ENCODE measurements at regions not wholly inside any gene's neighbourhood (a gene's known extent, or its start where the extent isn't known, plus 50 kb on each side); places are given as distances from the start of the nearest gene placed in this dataset.

- DNase-seq (no peak), ATAC-seq (no peak)
- intact Hi-C loops (cut with micrococcal nuclease), result no loop called here
- Mint-ChIP-seq H3K4me1 (ENCODE audit: low read depth) (no peaks in the 10 kb centered on the region), H3K27me3 (peaks cover 17% of the 10 kb centered on the region), H3K36me3 (ENCODE audit: low read depth) (no peaks in the 10 kb centered on the region), H3K4me3 (no peak overlapping the region), H3K27ac (no peak overlapping the region), H3K9me3 (no peaks in the 10 kb centered on the region)
- POLR2A ChIA-PET, result no interaction called here
- CTCF ChIA-PET, result no interaction called here
- TF ChIP-seq CTCF (IDR thresholded peaks at IDR 0.05), result no peak
Observed at GRCh38 chr1:38191461-38191860, 144.9 kb upstream of the POU3F1 start.

GRCh38 chr1:38190983-38191382 lies 144.4 kb upstream of the POU3F1 start:
- ChIA-PET CTCF (no interaction called here), POLR2A (no interaction called here)
- intact Hi-C loops (cut with micrococcal nuclease), result no loop called here
- no peak overlapping the region for H3K27ac Mint-ChIP-seq
- H3K4me3 Mint-ChIP-seq, result no peak overlapping the region
- H3K9me3 Mint-ChIP-seq, result no peaks in the 10 kb centered on the region
- no peaks in the 10 kb centered on the region for H3K4me1 Mint-ChIP-seq (ENCODE audit: low read depth)
- ATAC-seq, result no peak
- no peak for TF ChIP-seq CTCF (IDR thresholded peaks at IDR 0.05)
- DNase-seq, result no peak
- H3K27me3 Mint-ChIP-seq, result peaks cover 17% of the 10 kb centered on the region
- H3K36me3 Mint-ChIP-seq (ENCODE audit: low read depth), result no peaks in the 10 kb centered on the region

DNA sequence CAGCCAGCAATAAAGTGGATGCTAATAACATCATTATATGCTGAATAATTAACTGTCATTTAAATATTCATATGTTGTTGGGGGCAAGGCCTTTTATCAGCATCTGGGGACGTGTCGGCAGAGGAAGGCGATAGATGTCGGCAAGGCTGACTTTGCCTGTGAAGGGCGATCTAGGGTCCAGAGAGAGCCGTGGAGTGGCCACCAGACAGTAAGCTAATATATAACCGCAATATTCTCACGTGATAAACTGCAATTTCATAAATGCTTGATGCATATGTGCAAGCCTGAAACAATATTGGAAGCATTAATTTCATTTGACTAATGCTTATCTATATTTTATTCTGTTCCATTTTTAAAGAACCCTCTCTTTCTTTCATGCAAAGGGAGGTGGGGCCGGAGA lies 141.0 kb upstream of the POU3F1 start:
- H3K27ac Mint-ChIP-seq, result no peak overlapping the region
- POLR2A ChIA-PET, result no interaction called here

GRCh38 chr1:38186566-38186965 lies 140.0 kb upstream of the POU3F1 start:
- H3K27ac Mint-ChIP-seq, result no peak overlapping the region
- no peak for TF ChIP-seq CTCF (IDR thresholded peaks at IDR 0.05)
- DNase-seq (no peak), ATAC-seq (no peak)
- intact Hi-C loops (cut with micrococcal nuclease), result no loop called here
- H3K4me3 Mint-ChIP-seq, result no peak overlapping the region
- H3K9me3 Mint-ChIP-seq, result no peaks in the 10 kb centered on the region
- no peaks in the 10 kb centered on the region for H3K4me1 Mint-ChIP-seq (ENCODE audit: low read depth)
- no peaks in the 10 kb centered on the region for H3K36me3 Mint-ChIP-seq (ENCODE audit: low read depth)
- POLR2A ChIA-PET, result no interaction called here
- CTCF ChIA-PET, result no interaction called here
- peaks cover 11% of the 10 kb centered on the region for H3K27me3 Mint-ChIP-seq

More for the DNA sequence above, 141.0 kb upstream of the POU3F1 start:
- no peak for ATAC-seq
- Mint-ChIP-seq H3K36me3 (ENCODE audit: low read depth) (no peaks in the 10 kb centered on the region), H3K4me1 (ENCODE audit: low read depth) (no peaks in the 10 kb centered on the region), H3K9me3 (no peaks in the 10 kb centered on the region), H3K4me3 (no peak overlapping the region), H3K27me3 (peaks cover 14% of the 10 kb centered on the region)
- CTCF ChIA-PET, result no interaction called here
- intact Hi-C loops (cut with micrococcal nuclease), result no loop called here
- no peak for DNase-seq
- no peak for TF ChIP-seq CTCF (IDR thresholded peaks at IDR 0.05)

DNA sequence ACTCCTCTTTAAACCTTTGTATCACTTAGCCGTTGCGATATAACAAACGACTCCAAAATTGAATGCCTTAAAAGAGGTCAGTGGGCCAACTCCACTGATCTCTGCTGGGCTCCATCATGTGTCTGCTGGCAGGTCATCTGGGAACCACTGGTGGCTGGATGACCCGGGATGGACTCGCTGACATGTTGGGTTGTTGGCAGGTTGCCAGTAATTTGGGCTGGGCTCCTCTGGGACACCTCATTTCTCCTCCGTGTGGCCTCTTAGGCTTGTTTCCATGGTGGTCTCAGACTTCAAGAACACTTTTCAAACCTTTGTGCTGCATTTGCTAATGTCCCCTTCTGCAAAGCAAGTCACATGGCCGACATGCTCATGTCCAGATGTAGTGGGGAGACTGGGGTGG lies 139.3 kb upstream of the POU3F1 start:
- Mint-ChIP-seq H3K4me1 (ENCODE audit: low read depth) (no peaks in the 10 kb centered on the region), H3K27ac (no peak overlapping the region), H3K4me3 (no peak overlapping the region), H3K27me3 (peaks cover 12% of the 10 kb centered on the region), H3K9me3 (no peaks in the 10 kb centered on the region), H3K36me3 (ENCODE audit: low read depth) (no peaks in the 10 kb centered on the region)
- DNase-seq (no peak), ATAC-seq (no peak)
- intact Hi-C loops (cut with micrococcal nuclease), result no loop called here
- ChIA-PET CTCF (no interaction called here), POLR2A (no interaction called here)
- no peak for TF ChIP-seq CTCF (IDR thresholded peaks at IDR 0.05)

Data from activated CD8-positive, alpha-beta T cell treated with anti-CD3 and anti-CD28 coated beads for 36 hours (primary cell).